OCI-LY7 (cell line): ENCODE measurements at regions not wholly inside any gene's neighbourhood (a gene's known extent, or its start where the extent isn't known, plus 50 kb on each side); places are given as distances from the start of the nearest gene placed in this dataset.

Experiments used
- CTCF ChIP-seq: fragments of 200-600 bp; sonication (generic); conservative IDR thresholded peaks from 2 replicates; pipeline ENCODE4 v1.5.1; 2014; ENCODE audit warnings: mild to moderate bottlenecking, antibody characterized with exemption, low read length, moderate library complexity, mixed read lengths
- EZH2phosphoT487 ChIP-seq: fragments of 200-600 bp; sonication (generic); IDR thresholded peaks from 2 replicates; pipeline ENCODE4 v1.6.1; 2018; ENCODE audit warnings: low read depth, borderline replicate concordance, mild to moderate bottlenecking, mixed run types, antibody characterized with exemption, low read length, moderate library complexity, mixed read lengths

DNA sequence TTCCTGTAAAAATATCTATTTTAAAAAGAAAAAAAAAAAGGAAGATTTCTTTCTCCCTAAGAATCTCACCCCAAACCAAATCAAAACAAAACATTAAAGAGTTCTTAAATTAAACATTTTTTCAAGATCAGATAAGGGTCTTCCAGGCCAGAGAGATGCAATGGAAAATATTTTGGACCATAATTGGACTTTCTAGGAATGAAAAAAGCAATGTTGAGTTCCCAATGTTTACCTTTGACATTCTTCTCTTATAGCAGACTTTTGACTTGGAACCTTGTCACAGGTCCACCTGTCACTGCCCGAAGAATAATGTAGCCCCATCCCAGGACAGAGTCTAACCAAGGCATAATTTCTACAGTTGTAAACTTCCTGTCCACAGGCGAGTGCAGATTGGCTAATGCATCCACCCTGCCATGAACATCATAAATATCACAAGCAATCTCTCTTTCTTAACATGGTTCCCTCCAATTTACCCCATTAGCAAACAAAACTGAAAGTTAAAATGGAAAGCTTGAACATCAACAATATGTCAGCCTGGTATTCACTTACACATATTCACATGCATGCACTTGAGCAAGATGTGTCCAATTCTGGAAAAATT lies 121.7 kb upstream of the ZNF366 start:
- TF ChIP-seq EZH2phosphoT487 = no peak
- no peak for TF ChIP-seq CTCF
